ENCODE measurements at regions not wholly inside any gene's neighbourhood (a gene's known extent, or its start where the extent isn't known, plus 50 kb on each side); places are given as distances from the start of the nearest gene placed in this dataset.
"Not testable (repeated sequence)": the region's sequence is repeated elsewhere in the genome, so short reads cannot be mapped to it uniquely, and the experiment has no call there.

DNA sequence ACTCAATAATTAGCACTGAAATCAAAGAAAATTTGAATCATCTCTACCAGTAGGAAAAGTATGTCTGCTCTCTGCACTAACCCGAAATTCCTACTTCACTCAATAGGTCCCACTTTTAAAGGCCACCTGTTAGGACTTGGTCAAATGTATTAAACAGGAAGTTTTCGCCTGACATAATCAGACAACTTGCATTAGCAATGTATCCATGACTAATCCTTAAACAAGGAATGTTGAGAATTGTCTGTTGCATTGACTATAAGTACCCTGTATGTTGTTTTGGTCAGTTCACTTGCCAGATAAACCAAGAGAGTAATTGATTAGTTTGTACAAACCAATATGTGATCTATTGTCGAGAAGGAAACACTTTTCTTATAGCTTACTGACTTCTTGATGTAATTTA, 1308.0 kb downstream of the CDY2B start:
- no peak for DNase-seq

DNA sequence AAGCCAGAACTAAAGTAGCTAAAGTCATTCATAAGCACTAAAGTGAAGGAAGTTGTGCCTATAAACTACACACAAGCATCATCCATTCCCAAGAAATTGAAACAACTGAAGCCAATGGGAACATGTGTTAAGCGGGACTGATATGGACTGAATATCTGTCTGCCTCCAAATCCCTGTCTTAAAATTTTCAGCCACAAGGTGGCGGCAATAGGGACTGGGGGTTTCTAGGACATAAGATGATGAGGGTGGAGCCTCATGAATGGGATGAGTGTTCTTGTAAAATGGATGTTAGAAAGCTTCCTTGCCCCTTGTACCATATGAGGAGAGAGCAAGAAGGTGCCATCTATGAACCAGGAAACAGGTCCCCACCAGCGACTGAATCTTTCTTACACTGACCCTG, 1317.5 kb downstream of the CDY2B start:
- H3K27me3 ChIP-seq: no peaks in the 10 kb centered on the region
- H3K4me3 ChIP-seq: no peak overlapping the region
- no peak for DNase-seq
- no peaks in the 10 kb centered on the region for H3K9me3 ChIP-seq
- no peaks in the 10 kb centered on the region for H3K36me3 ChIP-seq

More for the DNA sequence above, 1308.0 kb downstream of the CDY2B start:
- Histone ChIP-seq H3K36me3 (no peaks in the 10 kb centered on the region), H3K9me3 (no peaks in the 10 kb centered on the region), H3K27me3 (no peaks in the 10 kb centered on the region), H3K4me3 (no peak overlapping the region)

DNA sequence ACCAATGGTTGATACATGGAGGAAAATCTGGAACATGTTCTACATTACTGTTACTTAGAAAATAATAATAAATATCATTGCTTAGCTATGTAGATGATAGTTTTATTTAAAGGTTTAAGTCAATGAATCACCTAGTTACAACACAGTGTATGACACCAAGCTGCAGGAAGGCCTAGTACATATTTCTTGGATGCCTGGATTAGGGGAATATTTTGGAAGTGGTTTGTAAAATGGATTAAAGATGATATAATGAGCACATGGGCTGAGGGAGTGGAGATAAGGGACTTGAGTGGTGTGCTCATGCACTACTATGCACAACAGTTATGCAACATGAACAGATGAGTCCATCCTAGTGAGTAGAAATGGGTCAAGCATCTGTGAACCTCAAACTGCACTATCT, 1358.0 kb downstream of the CDY2B start:
- Histone ChIP-seq H3K9me3 (no peaks in the 10 kb centered on the region), H3K27me3 (no peaks in the 10 kb centered on the region), H3K4me3 (no peak overlapping the region), H3K36me3 (no peaks in the 10 kb centered on the region)
- no peak for DNase-seq

DNA sequence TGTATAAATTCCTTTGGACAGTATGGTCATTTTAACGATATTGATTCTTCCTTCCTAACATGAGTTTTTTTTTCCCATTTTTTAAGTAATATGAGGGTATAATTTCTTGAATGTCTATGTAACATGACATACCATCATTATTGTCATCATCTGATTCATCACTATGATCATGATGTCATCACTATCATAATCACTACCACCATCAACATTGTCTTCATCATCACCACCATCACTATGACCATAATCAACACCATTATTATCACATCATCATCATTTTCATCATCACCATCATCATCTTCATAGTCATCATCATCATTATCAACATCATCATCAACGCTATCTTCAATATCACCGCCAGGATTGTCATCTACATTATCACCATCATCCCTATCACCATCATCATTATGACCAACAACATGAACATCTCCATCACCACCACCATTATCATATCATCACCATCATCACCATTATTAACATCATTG, 1377.2 kb downstream of the CDY2B start:
- Histone ChIP-seq H3K4me3 (no peak overlapping the region), H3K9me3 (no peaks in the 10 kb centered on the region), H3K27me3 (no peaks in the 10 kb centered on the region), H3K36me3 (no peaks in the 10 kb centered on the region)
- DNase-seq: no peak

DNA sequence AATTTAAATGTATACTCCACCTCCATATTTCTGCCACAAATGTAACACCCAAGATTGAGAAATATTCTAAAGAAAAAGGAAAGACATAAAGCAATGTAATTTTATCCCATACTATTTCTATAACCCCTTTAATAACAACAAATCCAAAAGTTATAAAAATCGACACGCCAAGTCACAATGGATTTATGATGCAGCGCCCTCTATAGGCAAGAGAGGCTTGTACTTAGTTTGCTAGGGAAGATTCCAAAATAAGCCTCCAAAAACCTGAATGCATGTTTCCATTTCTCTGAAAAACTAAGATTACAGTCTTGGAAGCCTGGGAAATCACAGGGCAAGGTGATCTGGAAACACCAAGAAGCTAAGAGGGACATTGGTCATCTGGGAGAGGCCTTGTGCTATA, 1389.3 kb downstream of the CDY2B start:
- no peak for DNase-seq
- Histone ChIP-seq H3K4me3 (no peak overlapping the region), H3K27me3 (no peaks in the 10 kb centered on the region), H3K36me3 (no peaks in the 10 kb centered on the region), H3K9me3 (no peaks in the 10 kb centered on the region)

DNA sequence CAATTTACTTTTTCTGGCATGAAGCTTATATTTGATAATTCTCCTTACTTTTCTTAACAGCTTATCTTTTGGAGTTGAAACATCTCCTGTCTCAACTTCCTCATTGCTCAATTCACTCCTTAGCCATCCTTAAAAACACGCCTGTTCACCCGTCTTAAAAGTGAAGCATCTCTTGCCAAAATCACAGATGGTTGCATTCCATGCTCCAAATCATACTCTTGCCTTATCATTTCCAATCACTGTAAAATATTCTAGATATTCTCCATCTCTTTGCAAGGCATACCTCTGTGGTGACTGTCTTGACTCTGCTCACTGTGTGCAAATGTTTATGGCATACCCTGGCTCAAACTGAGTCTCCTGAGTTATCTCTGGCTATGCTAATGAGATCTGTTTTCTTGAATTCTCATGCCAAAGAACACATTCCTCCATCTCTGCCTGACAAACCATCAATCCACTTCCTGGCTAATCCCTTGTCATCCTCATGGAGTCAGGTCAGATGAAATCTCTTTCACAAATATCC, 1393.3 kb downstream of the CDY2B start:
- no peaks in the 10 kb centered on the region for H3K27me3 ChIP-seq
- H3K4me3 ChIP-seq: no peak overlapping the region
- no peak for DNase-seq

DNA sequence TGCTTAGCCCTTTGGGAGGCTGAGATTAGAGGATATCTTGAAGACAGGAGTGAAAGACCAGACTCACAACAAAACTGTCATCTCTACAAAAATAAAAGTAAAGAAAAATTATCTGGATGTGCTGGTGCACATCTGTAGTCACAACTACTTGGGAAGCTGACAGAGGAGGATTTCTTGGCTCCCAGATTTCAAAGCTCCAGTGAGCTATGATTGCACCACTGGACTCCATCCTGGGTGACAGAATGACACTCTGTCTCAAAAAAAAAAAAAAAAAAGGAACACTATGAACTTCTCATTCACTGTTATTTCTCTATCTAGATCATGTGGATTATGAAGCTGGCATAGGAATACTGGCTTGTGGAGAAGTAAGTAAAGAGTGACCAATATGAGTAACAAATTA, 1400.0 kb downstream of the CDY2B start:
- Histone ChIP-seq H3K4me3 (no peak overlapping the region), H3K36me3 (no peaks in the 10 kb centered on the region), H3K9me3 (no peaks in the 10 kb centered on the region), H3K27me3 (no peaks in the 10 kb centered on the region)
- DNase-seq: no peak

More for the DNA sequence above, 1393.3 kb downstream of the CDY2B start:
- no peaks in the 10 kb centered on the region for H3K36me3 ChIP-seq
- H3K9me3 ChIP-seq: no peaks in the 10 kb centered on the region

DNA sequence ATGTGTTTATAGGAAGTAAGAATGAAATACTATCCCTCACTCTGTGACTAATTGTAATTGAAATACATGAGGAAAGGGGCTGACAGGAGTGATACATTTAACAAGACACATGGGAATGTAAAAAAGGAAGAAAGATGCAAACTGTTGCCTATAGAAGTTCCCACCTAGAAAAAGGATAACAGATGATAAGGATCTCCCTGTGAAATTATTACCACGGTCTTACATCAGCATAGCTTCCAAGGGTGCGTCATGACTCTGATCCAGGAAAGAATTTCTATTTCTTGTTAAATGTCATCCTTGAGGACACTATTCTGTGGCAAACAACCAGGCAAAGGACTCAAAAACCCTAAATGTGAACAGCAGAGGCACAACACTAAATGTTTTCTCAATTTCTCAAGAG, 1406.0 kb downstream of the CDY2B start:
- no peaks in the 10 kb centered on the region for H3K27me3 ChIP-seq
- no peaks in the 10 kb centered on the region for H3K36me3 ChIP-seq
- H3K4me3 ChIP-seq: no peak overlapping the region
- H3K9me3 ChIP-seq: no peaks in the 10 kb centered on the region
- no peak for DNase-seq

DNA sequence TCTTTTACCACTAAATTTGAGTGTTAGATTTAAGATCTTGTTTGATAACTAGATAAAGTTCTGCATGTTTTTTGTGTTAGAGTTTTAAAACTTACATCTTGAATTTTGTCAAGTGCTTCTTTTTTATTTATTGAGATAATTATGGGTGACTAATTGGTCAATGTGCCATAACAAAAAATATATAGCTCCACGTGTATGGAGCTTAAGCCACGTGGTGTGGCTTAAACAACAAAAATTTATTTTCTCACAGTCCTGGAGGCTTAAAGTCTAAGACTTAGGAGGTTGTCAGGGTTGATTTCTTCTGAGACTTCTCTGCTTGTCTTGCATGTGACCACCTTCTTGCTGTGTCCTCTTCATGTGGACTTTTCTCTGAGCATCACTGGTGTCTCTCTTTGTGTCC, 1425.2 kb downstream of the CDY2B start:
- Histone ChIP-seq H3K36me3 (no peaks in the 10 kb centered on the region), H3K27me3 (no peaks in the 10 kb centered on the region), H3K4me3 (no peak overlapping the region), H3K9me3 (no peaks in the 10 kb centered on the region)
- no peak for DNase-seq

DNA sequence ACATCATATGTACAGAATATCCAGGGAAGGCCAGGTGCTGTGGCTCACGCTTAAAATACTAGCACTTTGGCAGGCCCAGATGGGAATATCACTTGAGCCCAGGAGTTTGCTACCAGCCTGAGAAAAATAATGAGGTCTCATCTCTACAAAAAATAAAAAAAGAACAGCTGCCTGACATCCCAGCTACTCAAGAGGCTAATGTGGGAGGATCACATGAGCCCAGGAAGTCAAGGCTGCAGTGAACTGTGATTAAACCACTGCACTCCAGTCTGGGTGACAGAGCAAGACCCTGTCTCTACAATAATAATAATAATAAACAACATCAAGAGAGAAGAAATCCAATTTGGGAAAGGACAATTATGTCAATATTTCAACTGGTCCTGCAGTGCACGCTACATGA, 1433.9 kb downstream of the CDY2B start:
- Histone ChIP-seq H3K36me3 (no peaks in the 10 kb centered on the region), H3K9me3 (no peaks in the 10 kb centered on the region), H3K4me3 (no peak overlapping the region), H3K27me3 (no peaks in the 10 kb centered on the region)
- no peak for DNase-seq

DNA sequence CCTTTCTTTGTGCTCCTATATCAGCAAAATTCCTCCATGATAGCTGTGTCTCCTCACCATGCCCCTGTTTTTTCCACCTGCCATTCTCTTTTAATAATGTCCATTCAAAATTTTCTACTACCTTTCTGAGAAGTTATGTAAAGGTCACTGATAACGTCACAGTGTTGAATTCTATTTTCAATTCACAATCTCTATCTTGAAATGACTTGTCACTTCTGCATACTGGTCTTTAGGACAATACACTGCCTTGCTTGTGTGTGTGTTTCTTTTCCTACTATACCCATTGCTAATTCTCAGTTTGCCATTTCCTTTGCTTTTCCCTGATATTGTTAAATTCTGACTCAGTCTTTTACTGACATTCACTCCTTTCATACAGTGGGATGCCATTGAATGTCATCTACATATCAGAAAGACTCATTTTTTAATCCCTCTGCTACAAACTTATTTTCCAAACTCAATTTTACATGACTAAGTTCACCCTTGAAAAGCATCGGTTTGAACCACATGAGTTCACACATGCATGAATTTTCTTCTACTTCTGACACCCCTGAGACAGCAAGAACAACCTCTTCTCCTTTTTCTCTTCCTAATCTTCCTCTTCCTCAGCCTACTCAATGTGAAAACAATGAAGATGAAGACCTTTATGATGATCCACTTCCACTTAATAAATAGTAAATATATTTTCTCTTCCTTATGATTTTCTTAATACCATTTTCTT, 1470.7 kb downstream of the CDY2B start:
- not testable (repeated sequence) for DNase-seq, H3K27me3 ChIP-seq, H3K4me3 ChIP-seq, H3K36me3 ChIP-seq, H3K9me3 ChIP-seq

DNA sequence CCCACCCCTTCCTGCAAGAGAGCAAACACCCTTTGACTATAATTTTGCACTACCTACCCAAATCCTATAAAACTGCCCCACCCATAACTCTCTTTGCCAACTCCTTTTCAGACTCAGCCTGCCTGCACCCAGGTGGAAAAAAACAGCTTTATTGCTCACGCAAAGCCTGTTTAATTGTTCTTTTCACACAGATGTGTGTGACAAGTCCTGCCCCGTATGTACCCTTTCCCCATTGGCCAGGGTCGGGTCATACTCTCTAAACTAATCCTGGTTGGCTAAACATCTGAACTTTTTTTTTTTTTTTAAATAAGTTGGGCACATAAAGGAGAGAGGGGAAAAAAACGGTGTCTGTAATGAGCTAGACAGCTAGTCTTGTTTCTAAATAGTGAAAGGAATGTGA, 1500.6 kb downstream of the CDY2B start:
- not testable (repeated sequence) for DNase-seq, H3K4me3 ChIP-seq

DNA sequence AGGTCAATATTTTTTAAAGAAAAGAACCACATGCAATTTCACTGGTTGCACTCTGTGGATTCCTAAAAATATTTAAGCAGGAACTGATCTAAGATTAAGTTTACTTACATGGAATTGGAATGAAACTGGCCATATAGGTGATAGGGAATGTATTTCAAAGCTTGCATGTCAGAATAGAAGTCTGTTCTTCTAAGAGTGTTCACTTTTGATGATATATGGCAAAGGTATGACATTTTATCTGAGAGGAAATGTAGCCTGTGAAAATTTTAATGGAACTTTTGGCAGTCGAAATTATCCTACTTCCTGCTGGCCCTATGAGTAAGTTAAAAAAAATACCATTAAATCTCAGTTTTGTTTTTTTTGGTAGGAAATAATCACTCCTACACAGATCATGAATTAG, 1538.4 kb downstream of the CDY2B start:
- not testable (repeated sequence) for H3K9me3 ChIP-seq, H3K4me3 ChIP-seq, H3K27me3 ChIP-seq, DNase-seq, H3K36me3 ChIP-seq

More for the DNA sequence above, 1500.6 kb downstream of the CDY2B start:
- not testable (repeated sequence) for H3K27me3 ChIP-seq, H3K36me3 ChIP-seq, H3K9me3 ChIP-seq

DNA sequence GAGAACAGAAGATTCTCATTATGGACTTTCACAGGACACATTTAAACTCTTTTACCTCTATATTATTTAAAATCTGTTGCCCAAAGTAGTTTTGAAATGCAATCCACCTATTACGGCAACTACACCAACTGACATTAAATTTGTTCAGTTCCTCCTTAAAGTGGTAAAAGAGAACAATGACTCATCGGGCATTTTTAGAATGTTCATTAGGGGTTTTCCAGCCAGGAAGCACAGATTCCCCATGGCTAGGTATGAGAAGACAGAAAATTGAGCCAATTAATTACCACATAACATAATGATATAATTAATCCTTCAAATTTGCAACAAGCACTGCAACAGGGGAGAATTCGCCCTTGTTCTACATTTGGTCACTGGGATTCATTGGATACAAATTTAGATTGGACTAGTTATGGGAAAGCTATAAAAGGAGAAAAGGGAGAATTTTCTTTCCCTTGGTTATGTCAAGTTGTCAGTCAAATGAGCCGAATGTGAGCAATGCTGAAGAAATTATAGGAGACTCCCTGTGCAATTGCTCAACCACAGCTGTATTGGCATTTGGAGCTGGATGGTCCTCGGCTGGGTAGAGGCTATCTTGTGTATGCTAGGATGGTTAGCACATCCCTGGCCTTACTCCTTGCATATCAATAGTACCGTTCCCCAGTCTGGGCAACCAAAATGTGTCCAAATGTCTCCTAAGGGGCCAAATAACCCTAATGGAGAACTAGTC, 1549.8 kb downstream of the CDY2B start:
- H3K4me3 ChIP-seq, H3K9me3 ChIP-seq, H3K36me3 ChIP-seq, DNase-seq, H3K27me3 ChIP-seq: not testable (repeated sequence)

DNA sequence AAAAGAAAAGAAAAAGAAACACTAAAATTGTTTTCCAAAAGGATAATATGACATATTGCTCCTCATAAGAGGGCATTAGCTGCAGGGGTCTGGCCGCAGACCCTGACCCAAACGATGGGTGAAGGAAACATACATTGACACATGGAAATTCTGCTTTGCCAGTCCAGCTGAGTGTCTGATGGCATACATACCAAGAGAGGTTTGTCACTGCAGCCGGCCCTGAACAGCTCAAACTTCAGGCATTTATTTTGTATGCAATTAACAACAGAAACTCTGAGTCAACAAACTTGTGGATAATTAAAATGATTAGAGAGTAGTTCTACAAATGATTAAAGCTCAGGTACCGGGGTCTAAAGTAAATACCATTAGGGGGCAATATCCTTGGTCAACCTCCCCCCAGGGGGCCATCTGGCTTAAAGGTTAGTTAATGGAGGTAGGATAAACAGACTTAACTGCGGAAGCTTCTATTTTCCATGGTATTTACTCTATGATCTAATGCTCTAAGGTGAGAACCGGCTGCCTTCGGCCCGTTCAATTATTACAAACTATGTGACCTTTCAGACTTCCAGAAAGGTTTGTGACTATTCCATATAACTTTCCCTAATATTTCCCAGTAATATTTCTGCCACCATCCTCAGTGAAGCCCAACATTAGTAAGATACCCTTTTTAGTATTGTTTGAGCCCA, 1550.7 kb downstream of the CDY2B start:
- not testable (repeated sequence) for H3K4me3 ChIP-seq, DNase-seq, H3K36me3 ChIP-seq, H3K9me3 ChIP-seq, H3K27me3 ChIP-seq

Measured in MG63 (cell line).